CD14-positive monocyte (primary cell): ENCODE measurements at regions not wholly inside any gene's neighbourhood (a gene's known extent, or its start where the extent isn't known, plus 50 kb on each side); places are given as distances from the start of the nearest gene placed in this dataset.

ENCODE experiments used
- DNase-seq, 3 donors: peaks; one replicate each; pipeline ENCODE4 v3.0.0-alpha.2; 2011 to 2022
- H2AFZ ChIP-seq: 2 replicates; pipeline ENCODE4 v1.6.0; 2012; ENCODE audit warnings: mild to moderate bottlenecking, low read depth, low read length, inconsistent platforms; ENCODE audit not compliant: insufficient read depth, poor library complexity, severe bottlenecking
- H3K27ac ChIP-seq, 2 donors: 1 replicate in 1 of 2; 2 replicates in 1 of 2; pipeline ENCODE4 v1.5.1; 2012 to 2013; ENCODE audit warnings: low read length in 2 of 2, control low read depth in 1 of 2, inconsistent platforms in 1 of 2, low read depth in 1 of 2, mild to moderate bottlenecking in 1 of 2
- H3K27me3 ChIP-seq, 2 donors: one replicate each; pipeline versions ENCODE4 v1.6.0 to v1.6.1; 2011 to 2013; ENCODE audit warnings: low read length in 2 of 2; ENCODE audit not compliant: control insufficient read depth in 2 of 2, insufficient read depth in 2 of 2
- H3K36me3 ChIP-seq, 2 donors: replicated peaks in 1 of 2; 1 replicate in 1 of 2; 2 replicates in 1 of 2; pipeline versions ENCODE4 v1.5.1 to v1.6.1; 2012 to 2013; ENCODE audit warnings: low read length in 2 of 2, control low read depth in 1 of 2, inconsistent platforms in 1 of 2, mild to moderate bottlenecking in 1 of 2; ENCODE audit not compliant: insufficient read depth in 2 of 2, control insufficient read depth in 1 of 2
- H3K4me1 ChIP-seq, 2 donors: 1 replicate in 1 of 2; 2 replicates in 1 of 2; pipeline versions ENCODE4 v1.5.1 to v1.6.1; 2012 to 2013; ENCODE audit warnings: low read length in 2 of 2, control low read depth in 1 of 2, inconsistent platforms in 1 of 2, mild to moderate bottlenecking in 1 of 2, moderate library complexity in 1 of 2; ENCODE audit not compliant: insufficient read depth in 2 of 2, control insufficient read depth in 1 of 2
- H3K4me2 ChIP-seq: replicated peaks from 2 replicates; pipeline ENCODE3; 2012; ENCODE audit warnings: low read length, moderate library complexity, mild to moderate bottlenecking; ENCODE audit not compliant: poor library complexity, severe bottlenecking; ENCODE audit errors: extremely low read depth
- H3K4me3 ChIP-seq, 3 experiments: fragments of 200-600 bp in 1 of 3; sonication (generic) in 1 of 3; replicated peaks in 1 of 3; 1 replicate in 2 of 3; 2 replicates in 1 of 3; pipeline ENCODE4 v1.5.1; 2011 to 2013; ENCODE audit warnings: low read length in 3 of 3, mild to moderate bottlenecking in 3 of 3, control low read depth in 2 of 3, low read depth in 2 of 3, inconsistent platforms in 1 of 3, moderate library complexity in 1 of 3
- H3K79me2 ChIP-seq: 2 replicates; pipeline ENCODE4 v1.6.0; 2012; ENCODE audit warnings: mild to moderate bottlenecking, control low read depth, inconsistent platforms, low read length, moderate library complexity; ENCODE audit not compliant: insufficient read depth
- H3K9ac ChIP-seq: 2 replicates; pipeline ENCODE4 v1.6.0; 2017; ENCODE audit warnings: low read length, mild to moderate bottlenecking; ENCODE audit not compliant: insufficient read depth, poor library complexity, severe bottlenecking
- H3K9me3 ChIP-seq, 2 donors: replicated peaks in 1 of 2; 1 replicate in 1 of 2; 2 replicates in 1 of 2; pipeline versions ENCODE4 v1.5.1 to v1.6.1; 2012 to 2013; ENCODE audit warnings: low read length in 2 of 2, control low read depth in 1 of 2; ENCODE audit not compliant: control insufficient read depth in 1 of 2, insufficient read depth in 1 of 2
- H4K20me1 ChIP-seq: 2 replicates; pipeline ENCODE4 v1.6.0; 2012; ENCODE audit warnings: mild to moderate bottlenecking, low read length, control low read depth, moderate library complexity; ENCODE audit not compliant: insufficient read depth
- H3K27ac Mint-ChIP-seq, 7 donors: one replicate each; pipeline ENCODE4 v1.8.0; 2020; ENCODE audit warnings: mild to moderate bottlenecking in 7 of 7, mixed read lengths in 7 of 7, moderate library complexity in 6 of 7, inconsistent platforms in 2 of 7
- H3K27me3 Mint-ChIP-seq, 3 donors: one replicate each; pipeline ENCODE4 v1.8.0; 2021 to 2022; ENCODE audit warnings: low read depth in 3 of 3, mild to moderate bottlenecking in 3 of 3, mixed read lengths in 3 of 3, moderate library complexity in 3 of 3, inconsistent platforms in 1 of 3
- H3K36me3 Mint-ChIP-seq, 2 donors: one replicate each; pipeline ENCODE4 v1.8.0; 2020; ENCODE audit warnings: mixed read lengths in 2 of 2, inconsistent platforms in 1 of 2, mild to moderate bottlenecking in 1 of 2
- H3K4me1 Mint-ChIP-seq: one replicate; pipeline ENCODE4 v1.8.0; 2020; ENCODE audit warnings: mild to moderate bottlenecking, mixed read lengths
- H3K4me3 Mint-ChIP-seq, 2 donors: one replicate each; pipeline ENCODE4 v1.8.0; 2020; ENCODE audit warnings: mild to moderate bottlenecking in 2 of 2, mixed read lengths in 2 of 2, moderate library complexity in 1 of 2
- H3K9me3 Mint-ChIP-seq, 7 donors: one replicate each; pipeline ENCODE4 v1.8.0; 2020 to 2022; ENCODE audit warnings: mixed read lengths in 7 of 7, mild to moderate bottlenecking in 6 of 7, moderate library complexity in 6 of 7, inconsistent platforms in 2 of 7
- CTCF ChIP-seq: fragments of 200-600 bp; IDR thresholded peaks from one replicate; pipeline ENCODE4 v1.8.0; 2022; ENCODE audit warnings: antibody characterized with exemption, mild to moderate bottlenecking
- WGBS: methylation state at CpG from one replicate; pipeline ENCODE4 v1.1.5; 2013; ENCODE audit warnings: missing lambda C conversion rate; ENCODE audit not compliant: insufficient coverage; 5-methylcytosine and 5-hydroxymethylcytosine counted together
- intact Hi-C, 2 donors: fragments of 100-400 bp; cut with micrococcal nuclease; formaldehyde crosslinking; loops; one replicate each; pipeline versions ENCODE4 v1.15.0 to v1.15.1; 2023

GRCh38 chr16:88328313-88328980 is 54.3 kb upstream of the ZNF469 start:
- H3K27ac ChIP-seq = no peak overlapping the region
- 98% methylated on average over 13 of the region's 22 CpGs for WGBS
- no peak for TF ChIP-seq CTCF
- no peak for DNase-seq
- no peak overlapping the region for H3K4me3 ChIP-seq
- H3K27me3 Mint-ChIP-seq = peaks cover 0 to 2% (median 1%) of the 10 kb centered on the region in 3 donors
- H3K79me2 ChIP-seq = no peaks in the 10 kb centered on the region
- H3K4me1 Mint-ChIP-seq = peaks cover 5% of the 10 kb centered on the region
- no peaks in the 10 kb centered on the region for H3K36me3 Mint-ChIP-seq
- no peaks in the 10 kb centered on the region for H3K27me3 ChIP-seq
- no peak overlapping the region for H3K4me2 ChIP-seq
- no peaks in the 10 kb centered on the region for H4K20me1 ChIP-seq
- peaks cover 7 to 11% of the 10 kb centered on the region in 2 donors for H3K4me1 ChIP-seq
- H3K9me3 Mint-ChIP-seq = peaks cover 0 to 11% (median 4%) of the 10 kb centered on the region in 7 donors
- intact Hi-C loops = no loop called here
- no peak overlapping the region for H2AFZ ChIP-seq
- peaks cover 0 to 11% of the 10 kb centered on the region in 2 donors for H3K9me3 ChIP-seq
- H3K27ac Mint-ChIP-seq = no peak overlapping the region
- H3K9ac ChIP-seq = no peak overlapping the region
- H3K4me3 Mint-ChIP-seq = no peak overlapping the region
- H3K36me3 ChIP-seq = no peaks in the 10 kb centered on the region

- Mint-ChIP-seq H3K27me3 (peaks cover 1 to 3% (median 2%) of the 10 kb centered on the region in 3 donors), H3K36me3 (no peaks in the 10 kb centered on the region), H3K27ac (no peak overlapping the region), H3K4me1 (peaks cover 11% of the 10 kb centered on the region), H3K4me3 (no peak overlapping the region), H3K9me3 (peaks cover 0 to under 1% (median 0%) of the 10 kb centered on the region in 7 donors)
- Histone ChIP-seq H2AFZ (no peak overlapping the region), H3K27ac (no peak overlapping the region), H3K9me3 (no peaks in the 10 kb centered on the region), H4K20me1 (no peaks in the 10 kb centered on the region), H3K36me3 (no peaks in the 10 kb centered on the region), H3K4me1 (peaks cover 9 to 16% of the 10 kb centered on the region in 2 donors), H3K79me2 (no peaks in the 10 kb centered on the region), H3K4me3 (no peak overlapping the region), H3K27me3 (no peaks in the 10 kb centered on the region), H3K9ac (no peak overlapping the region), H3K4me2 (no peak overlapping the region)
- intact Hi-C loops = loop anchor here in 1 of 2 donors (5.0 kb wide), 1 partner anchor 122 kb away; the partner anchor contains the start of gene ZFPM1
- no peak for DNase-seq
- WGBS = 83% methylated on average over 24 of the region's 25 CpGs
- TF ChIP-seq CTCF = no peak
Observed at GRCh38 chr16:88329726-88330700, 52.7 kb upstream of the ZNF469 start.
